GM23338 (cell line): ENCODE measurements at regions not wholly inside any gene's neighbourhood (a gene's known extent, or its start where the extent isn't known, plus 50 kb on each side); places are given as distances from the start of the nearest gene placed in this dataset.

Experiments used
- ATAC-seq: fragments of 200-7000 bp; cut with Tn5 transposase; 3 replicates; pipeline ENCODE4 v1.9.1; 2020
- DNase-seq: peaks from one replicate; pipeline ENCODE4 v3.0.0-alpha.2; 2015; ENCODE audit warnings: low spot score
- H2AFZ ChIP-seq: fragments of 200-600 bp; sonication (generic); 2 replicates; pipeline ENCODE4 v1.8.0; 2016; ENCODE audit warnings: antibody characterized with exemption, mild to moderate bottlenecking, moderate library complexity
- H3F3A ChIP-seq: fragments of 200-600 bp; sonication (generic); replicated peaks from 2 replicates; pipeline ENCODE4 v1.8.0; 2017; ENCODE audit warnings: antibody characterized with exemption, mixed run types, low read depth
- H3K27ac ChIP-seq: fragments of 200-600 bp; sonication (generic); 2 replicates; pipeline ENCODE4 v1.6.1; 2016; ENCODE audit warnings: low read depth
- H3K27me3 ChIP-seq: fragments of 200-600 bp; sonication (generic); 2 replicates; pipeline ENCODE4 v1.8.0; 2016; ENCODE audit warnings: mild to moderate bottlenecking, mixed run types, moderate library complexity; ENCODE audit not compliant: insufficient read depth
- H3K36me3 ChIP-seq: fragments of 200-600 bp; sonication (generic); 2 replicates; pipeline ENCODE4 v1.8.0; 2016; ENCODE audit warnings: mild to moderate bottlenecking; ENCODE audit not compliant: insufficient read depth
- H3K4me1 ChIP-seq: fragments of 200-600 bp; sonication (generic); 2 replicates; pipeline ENCODE4 v1.8.0; 2016; ENCODE audit warnings: mild to moderate bottlenecking, moderate library complexity; ENCODE audit not compliant: insufficient read depth
- H3K4me2 ChIP-seq: fragments of 200-600 bp; sonication (generic); 2 replicates; pipeline ENCODE4 v1.7.1; 2017; ENCODE audit warnings: mixed run types
- H3K4me3 ChIP-seq: fragments of 200-600 bp; sonication (generic); 2 replicates; pipeline ENCODE4 v1.6.1; 2016; ENCODE audit warnings: mixed run types
- H3K79me2 ChIP-seq: fragments of 200-600 bp; sonication (generic); replicated peaks from 2 replicates; pipeline ENCODE4 v1.8.0; 2017; ENCODE audit warnings: mild to moderate bottlenecking; ENCODE audit not compliant: insufficient read depth
- H3K9me2 ChIP-seq: fragments of 200-600 bp; sonication (generic); 2 replicates; pipeline ENCODE4 v1.8.0; 2017; ENCODE audit not compliant: insufficient read depth
- H4K20me1 ChIP-seq: fragments of 200-600 bp; sonication (generic); replicated peaks from 2 replicates; pipeline ENCODE4 v1.8.0; 2017; ENCODE audit warnings: mild to moderate bottlenecking; ENCODE audit not compliant: insufficient read depth
- H3K27ac Mint-ChIP-seq: 2 replicates; pipeline ENCODE4 v1.8.0; 2020; ENCODE audit warnings: inconsistent platforms, mild to moderate bottlenecking, moderate library complexity, mixed read lengths
- H3K27me3 Mint-ChIP-seq: 3 replicates; pipeline ENCODE4 v1.8.0; 2022; ENCODE audit warnings: low read depth, mild to moderate bottlenecking, moderate library complexity, mixed read lengths, inconsistent platforms; ENCODE audit not compliant: insufficient read depth, poor library complexity
- H3K36me3 Mint-ChIP-seq: 3 replicates; pipeline ENCODE4 v1.8.0; 2021; ENCODE audit warnings: low read depth, mild to moderate bottlenecking, inconsistent platforms, moderate library complexity, mixed read lengths
- H3K4me1 Mint-ChIP-seq: 3 replicates; pipeline ENCODE4 v1.8.0; 2020; ENCODE audit warnings: mild to moderate bottlenecking, inconsistent platforms, mixed read lengths
- H3K4me3 Mint-ChIP-seq: 3 replicates; pipeline ENCODE4 v1.8.0; 2021; ENCODE audit warnings: moderate library complexity, mild to moderate bottlenecking, inconsistent platforms, mixed read lengths
- H3K9me3 Mint-ChIP-seq: 3 replicates; pipeline ENCODE4 v1.8.0; 2020; ENCODE audit warnings: moderate library complexity, mild to moderate bottlenecking, inconsistent platforms, mixed read lengths
- EZH2 ChIP-seq: fragments of 200-600 bp; sonication (generic); IDR thresholded peaks from one replicate; pipeline ENCODE4 v1.8.0; 2017; ENCODE audit warnings: antibody characterized with exemption, mild to moderate bottlenecking, low read depth; ENCODE audit not compliant: unreplicated experiment
- NANOG ChIP-seq: IDR thresholded peaks from 2 replicates; pipeline ENCODE4 v1.6.1; 2016; ENCODE audit warnings: antibody characterized with exemption, borderline replicate concordance
- POLR2AphosphoS5 ChIP-seq: IDR thresholded peaks from 2 replicates; pipeline ENCODE4 v1.6.1; 2016; ENCODE audit warnings: antibody characterized with exemption, low read depth
- REST ChIP-seq: IDR thresholded peaks from one replicate; pipeline ENCODE4 v1.6.1; 2018; ENCODE audit warnings: antibody characterized with exemption; ENCODE audit not compliant: unreplicated experiment
- ZNF114 ChIP-seq: fragments of 250-450 bp; sonication (Bioruptor Pico); IDR thresholded peaks from 2 replicates; pipeline ENCODE4 v1.5.0; 2020; ENCODE audit warnings: mild to moderate bottlenecking, moderate library complexity
- ZNF331 ChIP-seq: fragments of 250-450 bp; sonication (Bioruptor Pico); IDR thresholded peaks from 2 replicates; pipeline ENCODE4 v1.5.0; 2020; ENCODE audit warnings: low read depth, mild to moderate bottlenecking, moderate library complexity
- TF ChIP-seq, protein P1 (sequence below): fragments of 250-450 bp; sonication (Bioruptor Pico); IDR thresholded peaks from 2 replicates; pipeline ENCODE4 v1.5.0; 2020; ENCODE audit warnings: mild to moderate bottlenecking, moderate library complexity

GRCh38 chr20:21873291-21873690, 167.8 kb downstream of the PAX1 start (continued):
- TF ChIP-seq REST (no peak), ZNF331 (CRISPR knock-in tag) (no peak), POLR2AphosphoS5 (no peak), ZNF114 (no peak)

DNA sequence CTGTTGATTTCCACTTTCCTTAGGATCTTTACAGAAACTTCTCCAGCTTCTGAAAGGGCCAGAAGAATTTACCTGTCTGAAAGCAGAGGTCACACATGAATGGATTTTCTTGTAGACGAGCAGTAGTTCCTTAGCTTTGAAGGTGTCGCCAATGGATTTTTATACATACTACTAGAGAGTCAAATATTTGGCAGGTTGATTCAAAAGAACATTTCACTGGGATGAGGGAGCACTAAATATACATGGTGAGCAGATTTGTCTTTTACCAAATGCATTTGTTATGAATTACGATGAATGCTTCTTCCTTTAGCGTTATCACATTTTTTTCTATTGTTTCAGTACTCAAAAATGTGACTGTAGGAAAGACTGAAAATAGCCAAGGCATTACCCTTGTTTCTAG, 162.3 kb downstream of the PAX1 start:
- Mint-ChIP-seq H3K4me3 (no peak overlapping the region), H3K36me3 (no peaks in the 10 kb centered on the region), H3K27ac (no peak overlapping the region), H3K9me3 (no peaks in the 10 kb centered on the region; the same call in 2 of the 3 replicates), H3K4me1 (peaks cover 4% of the 10 kb centered on the region; the same call in 2 of the 3 replicates), H3K27me3 (peaks cover 9% of the 10 kb centered on the region)
- ATAC-seq (no peak), DNase-seq (no peak)
- Histone ChIP-seq H3K4me1 (no peaks in the 10 kb centered on the region; the same call in 1 of the 2 replicates), H3K79me2 (no peaks in the 10 kb centered on the region), H3K9me2 (0 out of 2 replicates have a peak, but pooled peaks cover 4% of the 10 kb centered on the region), H3K27ac (no peak overlapping the region), H3K27me3 (peaks cover 82% of the 10 kb centered on the region), H4K20me1 (no peaks in the 10 kb centered on the region; the same call in 1 of the 2 replicates), H3K4me3 (no peak overlapping the region), H3F3A (no peaks in the 10 kb centered on the region), H3K36me3 (no peaks in the 10 kb centered on the region), H3K4me2 (no peak overlapping the region), H2AFZ (no peak overlapping the region)
- TF ChIP-seq NANOG: no peak

DNA sequence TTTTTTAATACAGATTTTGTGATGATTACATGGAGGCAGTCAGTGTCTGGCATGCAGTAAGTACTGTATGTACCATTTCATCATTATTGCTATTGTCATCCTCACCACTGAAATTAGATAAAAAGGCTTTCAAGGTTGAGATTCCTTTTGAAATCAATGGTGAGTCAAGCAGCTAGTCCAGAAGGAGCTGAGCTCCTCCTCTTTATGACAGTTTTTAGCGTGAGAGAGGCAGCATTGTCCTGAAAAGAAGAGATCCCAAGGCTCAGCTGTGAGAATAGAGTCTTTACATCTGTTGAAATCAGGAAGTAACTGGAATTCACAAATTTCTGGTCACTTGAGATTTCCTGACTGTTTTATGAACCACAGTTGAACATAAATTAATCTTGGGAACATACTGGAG, 161.9 kb downstream of the PAX1 start:
- Histone ChIP-seq H3K27me3 (peaks cover 78% of the 10 kb centered on the region), H3K79me2 (no peaks in the 10 kb centered on the region), H2AFZ (no peak overlapping the region), H3K36me3 (no peaks in the 10 kb centered on the region), H3K27ac (no peak overlapping the region), H3K4me2 (no peak overlapping the region), H3K4me1 (no peaks in the 10 kb centered on the region; the same call in 1 of the 2 replicates), H3K4me3 (no peak overlapping the region), H3K9me2 (0 out of 2 replicates have a peak, but pooled peaks cover 4% of the 10 kb centered on the region), H4K20me1 (no peaks in the 10 kb centered on the region; the same call in 1 of the 2 replicates), H3F3A (no peaks in the 10 kb centered on the region)
- peaks cover 11% of the 10 kb centered on the region for H3K27me3 Mint-ChIP-seq
- H3K36me3 Mint-ChIP-seq: no peaks in the 10 kb centered on the region
- no peak overlapping the region for H3K27ac Mint-ChIP-seq
- peaks cover 9% of the 10 kb centered on the region for H3K4me1 Mint-ChIP-seq
- no peaks in the 10 kb centered on the region; the same call in 2 of the 3 replicates for H3K9me3 Mint-ChIP-seq
- no peak for DNase-seq
- no peak for ATAC-seq
- no peak overlapping the region for H3K4me3 Mint-ChIP-seq
- TF ChIP-seq ZNF114 (no peak), REST (no peak), EZH2 (no peak)
- TF ChIP-seq, protein P1, sequence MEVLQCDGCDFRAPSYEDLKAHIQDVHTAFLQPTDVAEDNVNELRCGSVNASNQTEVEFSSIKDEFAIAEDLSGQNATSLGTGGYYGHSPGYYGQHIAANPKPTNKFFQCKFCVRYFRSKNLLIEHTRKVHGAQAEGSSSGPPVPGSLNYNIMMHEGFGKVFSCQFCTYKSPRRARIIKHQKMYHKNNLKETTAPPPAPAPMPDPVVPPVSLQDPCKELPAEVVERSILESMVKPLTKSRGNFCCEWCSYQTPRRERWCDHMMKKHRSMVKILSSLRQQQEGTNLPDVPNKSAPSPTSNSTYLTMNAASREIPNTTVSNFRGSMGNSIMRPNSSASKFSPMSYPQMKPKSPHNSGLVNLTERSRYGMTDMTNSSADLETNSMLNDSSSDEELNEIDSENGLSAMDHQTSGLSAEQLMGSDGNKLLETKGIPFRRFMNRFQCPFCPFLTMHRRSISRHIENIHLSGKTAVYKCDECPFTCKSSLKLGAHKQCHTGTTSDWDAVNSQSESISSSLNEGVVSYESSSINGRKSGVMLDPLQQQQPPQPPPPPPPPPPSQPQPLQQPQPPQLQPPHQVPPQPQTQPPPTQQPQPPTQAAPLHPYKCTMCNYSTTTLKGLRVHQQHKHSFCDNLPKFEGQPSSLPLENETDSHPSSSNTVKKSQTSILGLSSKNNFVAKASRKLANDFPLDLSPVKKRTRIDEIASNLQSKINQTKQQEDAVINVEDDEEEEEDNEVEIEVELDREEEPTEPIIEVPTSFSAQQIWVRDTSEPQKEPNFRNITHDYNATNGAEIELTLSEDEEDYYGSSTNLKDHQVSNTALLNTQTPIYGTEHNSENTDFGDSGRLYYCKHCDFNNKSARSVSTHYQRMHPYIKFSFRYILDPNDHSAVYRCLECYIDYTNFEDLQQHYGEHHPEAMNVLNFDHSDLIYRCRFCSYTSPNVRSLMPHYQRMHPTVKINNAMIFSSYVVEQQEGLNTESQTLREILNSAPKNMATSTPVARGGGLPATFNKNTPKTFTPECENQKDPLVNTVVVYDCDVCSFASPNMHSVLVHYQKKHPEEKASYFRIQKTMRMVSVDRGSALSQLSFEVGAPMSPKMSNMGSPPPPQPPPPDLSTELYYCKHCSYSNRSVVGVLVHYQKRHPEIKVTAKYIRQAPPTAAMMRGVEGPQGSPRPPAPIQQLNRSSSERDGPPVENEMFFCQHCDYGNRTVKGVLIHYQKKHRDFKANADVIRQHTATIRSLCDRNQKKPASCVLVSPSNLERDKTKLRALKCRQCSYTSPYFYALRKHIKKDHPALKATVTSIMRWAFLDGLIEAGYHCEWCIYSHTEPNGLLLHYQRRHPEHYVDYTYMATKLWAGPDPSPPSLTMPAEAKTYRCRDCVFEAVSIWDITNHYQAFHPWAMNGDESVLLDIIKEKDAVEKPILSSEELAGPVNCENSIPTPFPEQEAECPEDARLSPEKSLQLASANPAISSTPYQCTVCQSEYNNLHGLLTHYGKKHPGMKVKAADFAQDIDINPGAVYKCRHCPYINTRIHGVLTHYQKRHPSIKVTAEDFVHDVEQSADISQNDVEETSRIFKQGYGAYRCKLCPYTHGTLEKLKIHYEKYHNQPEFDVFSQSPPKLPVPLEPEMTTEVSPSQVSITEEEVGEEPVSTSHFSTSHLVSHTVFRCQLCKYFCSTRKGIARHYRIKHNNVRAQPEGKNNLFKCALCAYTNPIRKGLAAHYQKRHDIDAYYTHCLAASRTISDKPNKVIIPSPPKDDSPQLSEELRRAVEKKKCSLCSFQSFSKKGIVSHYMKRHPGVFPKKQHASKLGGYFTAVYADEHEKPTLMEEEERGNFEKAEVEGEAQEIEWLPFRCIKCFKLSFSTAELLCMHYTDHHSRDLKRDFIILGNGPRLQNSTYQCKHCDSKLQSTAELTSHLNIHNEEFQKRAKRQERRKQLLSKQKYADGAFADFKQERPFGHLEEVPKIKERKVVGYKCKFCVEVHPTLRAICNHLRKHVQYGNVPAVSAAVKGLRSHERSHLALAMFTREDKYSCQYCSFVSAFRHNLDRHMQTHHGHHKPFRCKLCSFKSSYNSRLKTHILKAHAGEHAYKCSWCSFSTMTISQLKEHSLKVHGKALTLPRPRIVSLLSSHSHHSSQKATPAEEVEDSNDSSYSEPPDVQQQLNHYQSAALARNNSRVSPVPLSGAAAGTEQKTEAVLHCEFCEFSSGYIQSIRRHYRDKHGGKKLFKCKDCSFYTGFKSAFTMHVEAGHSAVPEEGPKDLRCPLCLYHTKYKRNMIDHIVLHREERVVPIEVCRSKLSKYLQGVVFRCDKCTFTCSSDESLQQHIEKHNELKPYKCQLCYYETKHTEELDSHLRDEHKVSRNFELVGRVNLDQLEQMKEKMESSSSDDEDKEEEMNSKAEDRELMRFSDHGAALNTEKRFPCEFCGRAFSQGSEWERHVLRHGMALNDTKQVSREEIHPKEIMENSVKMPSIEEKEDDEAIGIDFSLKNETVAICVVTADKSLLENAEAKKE: no peak
